Hippocampal formation (tissue), 2 donors: ENCODE measurements at regions not wholly inside any gene's neighbourhood (a gene's known extent, or its start where the extent isn't known, plus 50 kb on each side); places are given as distances from the start of the nearest gene placed in this dataset.

ENCODE experiments used
- DNase-seq, 2 donors: peaks; one replicate each; lab custom pipeline; 2025; lab: John Stamatoyannopoulos, UW

DNA sequence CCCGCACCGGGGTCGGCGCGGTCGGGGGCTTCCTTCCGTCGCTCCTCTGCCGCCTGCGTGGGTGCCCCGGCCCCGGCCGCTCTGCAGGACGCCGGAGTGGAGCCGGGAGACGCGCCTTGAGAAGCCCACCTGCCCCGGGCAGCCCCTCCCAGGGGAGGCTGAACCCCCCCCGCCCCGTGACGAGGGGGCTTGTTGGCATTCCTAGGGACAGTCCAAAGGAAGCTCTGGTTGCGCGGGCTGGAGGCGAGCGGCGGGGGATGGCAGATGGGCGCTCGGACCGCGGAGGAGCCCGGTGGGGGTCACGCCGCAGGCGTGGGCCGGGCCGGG lies 133.5 kb upstream of the MGAT5 start:
- DNase-seq = no peak

DNA sequence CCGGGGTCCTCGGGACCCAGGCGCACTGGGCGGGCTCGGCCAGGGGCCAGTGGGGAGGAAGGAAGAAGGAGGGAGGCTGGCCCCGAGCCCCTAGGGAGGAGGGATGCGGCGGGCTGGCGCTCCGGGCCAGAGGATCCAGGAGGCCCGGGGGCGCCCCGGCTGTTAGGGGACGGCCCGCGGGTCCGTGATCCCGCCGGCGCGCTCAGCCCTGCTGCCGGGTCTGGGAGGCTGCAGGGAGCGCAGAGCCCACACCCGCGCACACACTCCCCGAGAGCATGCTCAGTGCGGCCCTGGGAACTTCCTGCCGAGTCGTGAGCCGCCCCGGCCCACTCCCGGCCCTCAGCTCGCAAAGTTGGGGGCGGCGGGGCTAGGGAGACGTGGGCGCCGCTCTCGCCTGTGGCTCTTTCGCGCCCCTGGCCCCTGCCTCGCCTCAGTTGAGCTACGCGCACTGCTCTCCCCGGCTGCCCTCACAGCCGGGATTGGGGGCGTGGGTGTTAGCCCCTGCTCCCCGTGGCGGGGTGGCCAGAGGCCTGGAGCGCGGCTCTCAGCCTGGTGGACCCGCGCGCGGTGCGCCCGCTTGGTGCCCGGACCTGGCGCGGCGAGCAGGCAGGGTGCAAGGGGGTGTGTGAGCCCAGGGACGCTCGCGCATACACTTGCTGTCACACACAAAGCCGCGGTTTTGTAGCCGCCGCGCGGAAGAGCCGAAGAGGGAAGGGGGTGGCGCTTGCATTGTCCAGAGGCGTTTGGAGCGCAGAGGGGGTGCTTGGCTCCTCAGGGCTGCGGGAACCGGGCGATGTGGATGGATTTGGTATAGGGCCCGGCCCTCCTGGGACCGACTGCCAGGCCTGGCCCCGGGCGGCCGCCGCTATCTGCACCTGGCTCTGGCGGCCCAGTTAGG lies 132.9 kb upstream of the MGAT5 start:
- peak; percentile 30 to 54 for DNase-seq

DNA sequence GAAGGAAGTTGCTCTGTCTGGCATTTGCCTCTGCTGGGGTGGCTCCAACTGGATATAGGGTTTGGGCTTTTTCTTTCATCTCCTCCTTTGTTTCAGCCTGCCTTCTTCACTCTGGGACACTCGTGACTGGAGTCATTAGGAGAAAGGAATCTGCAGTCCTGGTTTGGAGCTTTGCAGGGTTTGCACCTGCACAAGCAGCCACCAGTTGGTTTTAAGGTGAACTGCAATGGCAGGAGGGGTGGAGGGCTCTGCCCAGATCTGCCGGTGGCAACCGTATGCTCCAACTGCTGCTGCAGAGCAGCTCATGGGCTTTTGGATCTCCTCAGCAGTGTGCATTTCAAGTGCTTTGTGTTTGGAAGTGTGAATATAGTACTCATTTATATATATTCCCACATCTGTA lies 131.3 kb upstream of the MGAT5 start:
- no peak for DNase-seq

- no peak for DNase-seq
These were observed 130.5 kb upstream of the MGAT5 start for GRCh38 chr2:134123332-134123731.

DNA sequence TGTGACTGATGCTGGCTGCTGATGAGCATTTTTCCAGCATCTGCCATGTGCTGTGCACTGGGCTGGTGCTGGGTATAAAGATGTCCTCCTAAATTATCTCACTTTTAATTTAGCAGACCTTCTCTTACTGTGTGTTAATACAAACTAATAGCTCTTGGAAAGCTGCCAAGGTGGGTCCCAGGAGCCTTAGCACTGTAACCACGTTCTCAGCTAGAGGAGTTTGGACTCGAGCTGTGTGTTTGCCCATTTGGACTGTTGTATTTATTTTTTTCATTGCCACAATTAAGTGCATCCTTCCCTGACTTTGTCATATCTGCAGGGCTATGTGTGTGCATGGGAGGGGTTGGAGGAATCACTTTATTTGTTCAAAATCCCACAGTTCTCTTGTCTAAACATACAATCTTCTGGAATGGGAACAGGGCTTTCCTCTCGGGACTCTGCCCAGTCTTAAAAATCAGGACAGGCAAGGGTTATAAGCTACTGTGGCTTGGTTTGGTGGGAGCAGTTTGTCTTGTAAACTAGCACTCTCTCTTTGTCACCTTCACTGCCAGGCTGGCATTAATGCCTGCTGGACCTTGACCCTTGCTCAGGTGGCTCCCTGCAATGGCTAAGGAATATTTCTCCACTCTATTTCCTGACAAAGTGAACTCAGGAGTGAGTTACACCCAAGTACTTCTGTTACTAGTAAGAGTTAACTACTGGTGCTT lies 129.7 kb upstream of the MGAT5 start:
- no peak for DNase-seq

DNA sequence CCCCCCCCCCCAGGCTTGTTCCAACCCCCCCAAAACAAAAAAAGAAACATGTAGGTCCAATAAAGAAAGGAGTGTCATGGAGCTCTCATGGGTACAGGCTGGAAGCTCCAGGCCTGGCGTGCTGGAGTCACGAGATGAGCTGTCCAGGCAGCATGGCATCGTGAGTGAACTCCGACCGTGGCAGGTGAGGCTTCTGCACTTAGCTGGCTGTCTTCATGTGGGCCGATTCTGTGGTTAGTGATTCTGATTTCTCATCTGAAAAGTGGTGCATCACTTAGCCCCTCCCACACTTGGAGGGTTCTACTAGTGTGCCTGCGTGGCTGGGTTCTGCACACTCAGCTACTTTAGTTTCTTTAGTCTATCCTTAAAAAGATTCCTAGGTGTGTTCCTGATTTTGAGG lies 126.4 kb upstream of the MGAT5 start:
- DNase-seq = no peak

- no peak for DNase-seq
These were observed 125.1 kb upstream of the MGAT5 start for GRCh38 chr2:134128746-134129145.

- DNase-seq = no peak
These were observed 123.9 kb upstream of the MGAT5 start for GRCh38 chr2:134129900-134130537.

- no peak for DNase-seq
These were observed 122.0 kb upstream of the MGAT5 start for GRCh38 chr2:134131681-134132489.

DNA sequence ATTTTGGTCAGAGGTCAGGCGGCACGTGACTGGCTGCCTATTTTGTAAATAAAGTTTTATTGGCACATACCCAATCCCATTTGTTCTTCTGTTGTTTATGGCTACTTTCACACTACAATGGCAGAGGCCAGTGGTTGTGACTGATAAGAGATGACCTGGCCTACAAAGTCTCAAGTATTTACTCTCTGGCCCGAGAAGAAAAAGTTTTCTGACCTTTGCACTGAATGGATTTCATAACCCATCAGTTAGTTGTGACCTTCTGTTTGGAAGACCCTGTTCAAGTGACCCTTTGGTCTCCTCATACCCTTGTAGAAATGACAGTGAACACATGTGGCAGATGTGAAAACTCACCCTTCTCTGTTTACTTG lies 121.4 kb upstream of the MGAT5 start:
- DNase-seq = no peak

- no peak for DNase-seq
These were observed 120.1 kb upstream of the MGAT5 start for GRCh38 chr2:134133622-134134312.

DNA sequence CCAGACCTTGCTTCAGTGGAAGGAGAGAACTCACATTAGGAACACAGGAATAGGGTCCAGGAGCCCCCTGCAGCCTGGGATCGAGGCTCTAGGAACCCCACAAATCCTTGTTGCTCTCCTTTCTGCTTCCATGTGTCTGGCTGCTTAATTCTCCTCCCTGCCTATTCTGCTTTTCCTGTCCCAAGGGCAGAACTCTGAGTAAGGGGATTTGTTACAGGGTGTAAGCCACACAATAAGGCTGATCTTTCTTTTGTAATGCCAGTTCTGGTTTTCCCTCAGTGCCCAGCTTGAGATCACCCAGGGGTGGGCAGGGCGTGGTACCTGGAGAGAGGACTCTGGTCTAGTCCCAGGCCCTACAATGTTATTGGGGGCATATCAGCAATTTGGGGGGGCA lies 119.6 kb upstream of the MGAT5 start:
- DNase-seq = no peak

DNA sequence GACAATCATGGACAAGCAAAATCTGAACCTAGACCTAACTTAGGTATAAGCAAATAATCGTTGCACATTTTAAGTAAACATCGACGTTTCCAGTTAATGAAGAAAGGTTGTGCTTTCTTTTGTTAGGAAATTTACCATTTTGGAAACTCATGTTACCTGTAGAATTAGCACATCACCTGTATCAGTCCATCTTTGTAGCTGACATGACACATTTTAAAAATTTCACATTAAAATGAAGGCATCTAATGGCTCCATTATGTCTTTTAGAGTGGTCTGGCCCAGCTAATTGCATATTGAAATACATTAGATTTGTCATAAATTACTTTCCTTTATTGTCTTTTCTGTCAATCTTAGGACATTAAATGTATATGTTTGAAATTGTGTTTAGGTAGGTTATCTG lies 119.0 kb upstream of the MGAT5 start:
- no peak for DNase-seq

DNA sequence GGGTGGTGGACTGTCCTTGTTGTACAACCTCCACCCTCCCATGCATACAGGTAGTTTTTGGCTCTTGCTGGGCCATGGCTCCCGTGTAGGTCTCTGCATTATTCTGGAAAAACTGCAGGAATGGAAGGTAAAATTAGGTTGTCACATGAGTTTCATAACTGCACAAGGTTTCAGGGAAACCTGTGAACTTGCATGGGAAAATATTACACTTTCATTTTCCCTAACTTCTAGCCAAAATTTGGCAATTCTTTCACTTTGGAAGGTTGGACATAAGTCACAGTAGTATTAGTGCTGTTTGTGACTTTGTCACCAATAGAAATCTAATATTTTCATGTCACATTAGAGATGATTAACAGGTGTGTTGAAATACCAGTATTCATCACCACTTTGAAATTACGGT lies 118.1 kb upstream of the MGAT5 start:
- no peak for DNase-seq

GRCh38 chr2:134136731-134137130 lies 117.1 kb upstream of the MGAT5 start:
- no peak for DNase-seq

- DNase-seq = peak in 1 of 2 donors; percentile 25
These were observed 116.7 kb upstream of the MGAT5 start for GRCh38 chr2:134137182-134137611.

GRCh38 chr2:134138115-134138514 lies 115.8 kb upstream of the MGAT5 start:
- DNase-seq = no peak

DNA sequence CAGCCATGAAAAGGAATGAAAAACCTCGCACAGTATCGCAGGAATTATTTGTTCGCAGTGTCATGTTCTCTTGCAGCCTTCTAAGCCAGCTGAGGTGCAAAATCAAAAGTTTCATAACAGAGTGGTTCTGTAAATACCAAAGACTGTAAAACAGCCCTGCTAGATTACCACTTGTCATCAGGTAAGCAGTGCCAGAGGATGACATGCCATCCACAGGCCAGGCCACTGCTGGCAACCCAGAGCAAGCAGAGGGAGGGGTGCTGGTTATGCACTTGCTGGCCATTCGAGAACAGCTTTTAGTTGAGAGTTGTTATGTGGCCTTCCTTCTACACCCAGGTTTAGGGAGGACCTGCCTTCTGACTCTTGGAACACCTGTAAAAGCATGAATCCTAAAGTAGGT lies 114.3 kb upstream of the MGAT5 start:
- DNase-seq = no peak

GRCh38 chr2:134140251-134140661 lies 113.6 kb upstream of the MGAT5 start:
- peak; percentile 26 to 38 for DNase-seq

GRCh38 chr2:134141598-134142340 lies 112.1 kb upstream of the MGAT5 start:
- DNase-seq = no peak

GRCh38 chr2:134142341-134142738 lies 111.5 kb upstream of the MGAT5 start:
- no peak for DNase-seq
